H1 (cell line): ENCODE measurements at regions not wholly inside any gene's neighbourhood (a gene's known extent, or its start where the extent isn't known, plus 50 kb on each side); places are given as distances from the start of the nearest gene placed in this dataset.

Experiments used
- CHD2 ChIP-seq: IDR thresholded peaks from 2 replicates; pipeline ENCODE4 v1.6.1; 2012; ENCODE audit warnings: low read length, improper control_type of control experiment
- EZH2 ChIP-seq: fragments of 200-600 bp; sonication (generic); IDR thresholded peaks from 2 replicates; pipeline ENCODE4 v1.7.1; 2012; ENCODE audit warnings: low read depth, mild to moderate bottlenecking, moderate library complexity, low read length, inconsistent platforms; ENCODE audit not compliant: severe bottlenecking
- POLR2AphosphoS5 ChIP-seq: IDR thresholded peaks from 2 replicates; pipeline ENCODE4 v1.6.1; 2011; ENCODE audit warnings: low read depth, low read length
- POU5F1 ChIP-seq: IDR thresholded peaks from 2 replicates; pipeline ENCODE4 v1.6.1; 2011; ENCODE audit warnings: low read depth, mild to moderate bottlenecking, low read length, moderate library complexity
- SUZ12 ChIP-seq: fragments of 200-600 bp; sonication (generic); IDR thresholded peaks from 2 replicates; pipeline ENCODE4 v1.6.1; 2012; ENCODE audit warnings: mild to moderate bottlenecking, inconsistent platforms, low read length, moderate library complexity, mixed read lengths
- TF ChIP-seq, protein P1 (sequence below): IDR thresholded peaks from 2 replicates; pipeline ENCODE4 v1.6.1; 2011; ENCODE audit warnings: low read depth, mild to moderate bottlenecking, low read length; ENCODE audit not compliant: insufficient read depth
- TF ChIP-seq, protein P2 (sequence below), 3 experiments: IDR thresholded peaks; 1 replicate in 2 of 3; 2 replicates in 1 of 3; pipeline versions ENCODE4 v1.5.1 to v1.6.1; 2011; ENCODE audit warnings: low read length in 3 of 3, mild to moderate bottlenecking in 3 of 3, inconsistent platforms in 2 of 3, low read depth in 1 of 3, moderate library complexity in 1 of 3; ENCODE audit not compliant: insufficient read depth in 1 of 3; ENCODE audit errors: control extremely low read depth in 1 of 3

DNA sequence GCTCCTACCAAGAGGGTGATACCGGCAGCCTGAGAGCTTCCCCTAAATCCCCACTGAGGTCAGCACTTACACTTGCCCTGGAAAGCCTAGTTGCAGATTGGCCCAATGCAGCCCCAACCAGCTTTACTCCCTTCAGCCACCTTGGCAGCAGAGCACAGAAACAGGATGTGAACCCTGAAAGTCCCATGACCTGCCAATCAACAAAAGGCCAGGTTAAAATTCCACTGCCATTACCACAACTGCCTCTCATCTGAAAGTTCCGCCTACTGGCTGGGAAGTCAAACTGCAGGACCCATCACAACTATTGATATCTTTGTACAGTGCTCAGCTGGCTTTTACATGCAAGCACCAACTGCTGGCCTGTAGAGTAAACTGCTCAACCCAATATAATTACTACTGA lies 156.2 kb downstream of the ZMAT3 start:
- TF ChIP-seq EZH2 (no peak), CHD2 (no peak), POU5F1 (no peak), POLR2AphosphoS5 (no peak), SUZ12 (no peak)
- TF ChIP-seq, protein P1, sequence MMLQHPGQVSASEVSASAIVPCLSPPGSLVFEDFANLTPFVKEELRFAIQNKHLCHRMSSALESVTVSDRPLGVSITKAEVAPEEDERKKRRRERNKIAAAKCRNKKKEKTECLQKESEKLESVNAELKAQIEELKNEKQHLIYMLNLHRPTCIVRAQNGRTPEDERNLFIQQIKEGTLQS = no peak
- TF ChIP-seq, protein P2, sequence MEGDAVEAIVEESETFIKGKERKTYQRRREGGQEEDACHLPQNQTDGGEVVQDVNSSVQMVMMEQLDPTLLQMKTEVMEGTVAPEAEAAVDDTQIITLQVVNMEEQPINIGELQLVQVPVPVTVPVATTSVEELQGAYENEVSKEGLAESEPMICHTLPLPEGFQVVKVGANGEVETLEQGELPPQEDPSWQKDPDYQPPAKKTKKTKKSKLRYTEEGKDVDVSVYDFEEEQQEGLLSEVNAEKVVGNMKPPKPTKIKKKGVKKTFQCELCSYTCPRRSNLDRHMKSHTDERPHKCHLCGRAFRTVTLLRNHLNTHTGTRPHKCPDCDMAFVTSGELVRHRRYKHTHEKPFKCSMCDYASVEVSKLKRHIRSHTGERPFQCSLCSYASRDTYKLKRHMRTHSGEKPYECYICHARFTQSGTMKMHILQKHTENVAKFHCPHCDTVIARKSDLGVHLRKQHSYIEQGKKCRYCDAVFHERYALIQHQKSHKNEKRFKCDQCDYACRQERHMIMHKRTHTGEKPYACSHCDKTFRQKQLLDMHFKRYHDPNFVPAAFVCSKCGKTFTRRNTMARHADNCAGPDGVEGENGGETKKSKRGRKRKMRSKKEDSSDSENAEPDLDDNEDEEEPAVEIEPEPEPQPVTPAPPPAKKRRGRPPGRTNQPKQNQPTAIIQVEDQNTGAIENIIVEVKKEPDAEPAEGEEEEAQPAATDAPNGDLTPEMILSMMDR (IDR thresholded peaks at IDR 0.05; ENCODE audit: control extremely low read depth in 1 of 3, insufficient read depth in 1 of 3, low read depth in 1 of 3, low read length in 3 of 3) = peak; percentile 21 to 44 (median 34)
